HepG2 (cell line): ENCODE measurements at regions not wholly inside any gene's neighbourhood (a gene's known extent, or its start where the extent isn't known, plus 50 kb on each side); places are given as distances from the start of the nearest gene placed in this dataset.

Experiments used
- ATAC-seq: fragments of 200-7000 bp; cut with Tn5 transposase; 3 replicates; pipeline ENCODE4 v1.9.1; 2020; ENCODE audit warnings: mild to moderate bottlenecking, moderate library complexity
- BruUV-seq: library from RNA; stranded (reverse); fragments of 400-500 nt; replicated peaks from 2 replicates; lab custom pipeline; 2021; lab: Mats Ljungman, UMichigan
- CTCF ChIA-PET: fragments of 300-600 bp; formaldehyde crosslinking; extraction: SDS; loops from one replicate; lab custom pipeline; 2021; ENCODE audit warnings: low total read pairs, inconsistent platforms, low intra/inter-chr PET ratio; lab: Yijun Ruan, JAX
- POLR2A ChIA-PET: fragments of 350-600 bp; sonication (Branson Sonifier 250); formaldehyde crosslinking; loops from one replicate; lab custom pipeline; 2020; ENCODE audit warnings: antibody characterized with exemption, inconsistent platforms; lab: Yijun Ruan, JAX
- DNase-seq: peaks from one replicate; pipeline ENCODE4 v3.0.0-alpha.2; 2015; ENCODE audit warnings: low spot score
- FAIRE-seq: peaks from 3 replicates; lab custom pipeline; 2011; peaks lifted over from hg19 to GRCh38; lab: Jason Lieb, UNC
- H2AFZ ChIP-seq: one replicate; pipeline ENCODE4 v1.6.1; 2011; ENCODE audit warnings: low read length, inconsistent platforms
- H3K27ac ChIP-seq: fragments of 300-600 bp; 3 replicates; pipeline ENCODE4 v1.8.0; 2011; ENCODE audit warnings: mixed run types, mild to moderate bottlenecking, mixed read lengths, low read length, inconsistent platforms; ENCODE audit not compliant: insufficient read depth; ENCODE audit errors: extremely low read length
- H3K27me3 ChIP-seq, 2 experiments: fragments of 200-600 bp in 1 of 2; 2 replicates in 1 of 2; 3 replicates in 1 of 2; pipeline versions ENCODE4 v1.6.0 to v1.8.0; 2011; ENCODE audit warnings: low read length in 2 of 2, mild to moderate bottlenecking in 2 of 2, moderate library complexity in 2 of 2, inconsistent platforms in 1 of 2; ENCODE audit not compliant: insufficient read depth in 2 of 2, control insufficient read depth in 1 of 2
- H3K36me3 ChIP-seq, 2 experiments: fragments of 200-600 bp in 1 of 2; replicated peaks in 1 of 2; 2 replicates in 1 of 2; 3 replicates in 1 of 2; pipeline versions ENCODE4 v1.5.1 to v1.8.0; 2011; ENCODE audit warnings: low read length in 2 of 2, inconsistent platforms in 1 of 2; ENCODE audit not compliant: insufficient read depth in 2 of 2, control insufficient read depth in 1 of 2
- H3K4me1 ChIP-seq: 2 replicates; pipeline ENCODE4 v1.5.1; 2012; ENCODE audit warnings: low read length, inconsistent platforms; ENCODE audit not compliant: insufficient read depth
- H3K4me2 ChIP-seq: 2 replicates; pipeline ENCODE4 v1.6.0; 2011; ENCODE audit warnings: low read depth, low read length, inconsistent platforms
- H3K4me3 ChIP-seq, 3 experiments: fragments of 200-600 bp in 1 of 3; sonication (generic), shearing (Covaris generic) in 1 of 3; replicated peaks in 1 of 3; 2 replicates each; pipeline ENCODE4 v1.5.1; 2011 to 2016; ENCODE audit warnings: low read length in 3 of 3, inconsistent platforms in 2 of 3, low read depth in 2 of 3, mild to moderate bottlenecking in 2 of 3, control low read depth in 1 of 3, mixed read lengths in 1 of 3; ENCODE audit not compliant: insufficient read depth in 1 of 3
- H3K79me2 ChIP-seq: one replicate; pipeline ENCODE4 v1.6.1; 2011; ENCODE audit warnings: low read length, inconsistent platforms; ENCODE audit not compliant: insufficient read depth
- H3K9ac ChIP-seq: 2 replicates; pipeline ENCODE4 v1.6.0; 2011; ENCODE audit warnings: mild to moderate bottlenecking, low read depth, low read length, inconsistent platforms; ENCODE audit not compliant: insufficient read depth
- H3K9me3 ChIP-seq: 2 replicates; pipeline ENCODE4 v1.5.1; 2012; ENCODE audit warnings: mild to moderate bottlenecking, low read length
- H4K20me1 ChIP-seq: 2 replicates; pipeline ENCODE4 v1.6.0; 2011; ENCODE audit warnings: inconsistent platforms, mild to moderate bottlenecking, low read length, moderate library complexity; ENCODE audit not compliant: insufficient read depth
- ATF7 ChIP-seq, 2 experiments: fragments of 450-650 bp in 1 of 2; sonication (generic) in 1 of 2; formaldehyde crosslinking in 1 of 2; IDR thresholded peaks; 2 replicates each; pipeline versions ENCODE4 v1.4.0 to v1.6.1; 2016 to 2020; ENCODE audit warnings: antibody characterized with exemption in 1 of 2, mild to moderate bottlenecking in 1 of 2, missing genetic modification reagents in 1 of 2
- FOXJ3 ChIP-seq: sonication (generic); formaldehyde crosslinking; IDR thresholded peaks from 2 replicates; pipeline ENCODE4 v1.4.0; 2020; ENCODE audit warnings: missing genetic modification reagents, mild to moderate bottlenecking, borderline replicate concordance
- GATAD2A ChIP-seq: IDR thresholded peaks from 2 replicates; pipeline ENCODE4 v1.6.1; 2016
- GMEB2 ChIP-seq: IDR thresholded peaks from 2 replicates; pipeline ENCODE4 v1.6.1; 2016; ENCODE audit warnings: missing biosample characterization, missing genetic modification reagents, low read depth
- HNF4G ChIP-seq, 2 experiments: sonication (generic) in 1 of 2; formaldehyde crosslinking in 1 of 2; IDR thresholded peaks; 2 replicates each; pipeline versions ENCODE4 v1.4.0 to v1.6.1; 2011 to 2020; ENCODE audit warnings: borderline replicate concordance in 2 of 2, low read depth in 2 of 2, mild to moderate bottlenecking in 2 of 2, low read length in 1 of 2, missing genetic modification reagents in 1 of 2, moderate library complexity in 1 of 2
- HNRNPH1 ChIP-seq: fragments of 200-400 bp; formaldehyde crosslinking; optimal IDR thresholded peaks from 2 replicates; pipeline ENCODE3; 2017; ENCODE audit warnings: mild to moderate bottlenecking, low read depth, low read length
- NFE2L2 ChIP-seq: fragments of 150-350 bp; IDR thresholded peaks from 2 replicates; pipeline ENCODE4 v1.6.1; 2014; ENCODE audit warnings: low read length
- PAX8 ChIP-seq: sonication (generic); formaldehyde crosslinking; IDR thresholded peaks from 2 replicates; pipeline ENCODE4 v1.8.0; 2022; ENCODE audit warnings: mild to moderate bottlenecking, missing genetic modification reagents, borderline replicate concordance
- PLRG1 ChIP-seq: fragments of 450-650 bp; conservative IDR thresholded peaks from 2 replicates; pipeline ENCODE4 v1.6.1; 2016
- RAD51 ChIP-seq: fragments of 450-650 bp; IDR thresholded peaks from 2 replicates; pipeline ENCODE4 v1.6.1; 2016; ENCODE audit warnings: borderline replicate concordance
- RFXAP ChIP-seq: sonication (generic); formaldehyde crosslinking; IDR thresholded peaks from 2 replicates; pipeline ENCODE4 v1.4.0; 2020; ENCODE audit warnings: missing genetic modification reagents, borderline replicate concordance
- RXRB ChIP-seq: IDR thresholded peaks from 2 replicates; pipeline ENCODE4 v1.6.1; 2016; ENCODE audit warnings: borderline replicate concordance, missing genetic modification reagents, missing compliant biosample characterization
- ZNF274 ChIP-seq: sonication (generic); formaldehyde crosslinking; IDR thresholded peaks from 2 replicates; pipeline ENCODE4 v1.5.1; 2020; ENCODE audit warnings: mild to moderate bottlenecking, missing genetic modification reagents
- ZNF44 ChIP-seq: sonication (generic); formaldehyde crosslinking; IDR thresholded peaks from 2 replicates; pipeline ENCODE4 v1.5.1; 2020; ENCODE audit warnings: mild to moderate bottlenecking, missing genetic modification reagents
- ZNF510 ChIP-seq: sonication (generic); formaldehyde crosslinking; IDR thresholded peaks from 2 replicates; pipeline ENCODE4 v1.4.0; 2020; ENCODE audit warnings: low read depth, mild to moderate bottlenecking, missing genetic modification reagents
- ZNF570 ChIP-seq: sonication (generic); formaldehyde crosslinking; IDR thresholded peaks from 2 replicates; pipeline ENCODE4 v1.4.0; 2020; ENCODE audit warnings: mild to moderate bottlenecking, missing genetic modification reagents, borderline replicate concordance
- ZNF577 ChIP-seq: sonication (generic); formaldehyde crosslinking; IDR thresholded peaks from 2 replicates; pipeline ENCODE4 v1.4.0; 2020; ENCODE audit warnings: mild to moderate bottlenecking, low read depth, missing genetic modification reagents, borderline replicate concordance
- ZNF724P ChIP-seq: sonication (generic); formaldehyde crosslinking; IDR thresholded peaks from 2 replicates; pipeline ENCODE4 v1.8.0; 2022; ENCODE audit warnings: missing genetic modification reagents, borderline replicate concordance
- ZNF879 ChIP-seq: sonication (generic); formaldehyde crosslinking; IDR thresholded peaks from 2 replicates; pipeline ENCODE4 v1.8.1; 2023; ENCODE audit warnings: missing genetic modification reagents
- WGBS: methylation state at CpG from one replicate; pipeline ENCODE4 v1.1.6; 2017; ENCODE audit warnings: low lambda C conversion rate; 5-methylcytosine and 5-hydroxymethylcytosine counted together
- in situ Hi-C: cut with HindIII; loops from 2 replicates; pipeline ENCODE4 v1.10.0; 2017; ENCODE audit warnings: low pct_unique_long_range_greater_than_20kb; ENCODE audit not compliant: extremely low pct_ligation_motif_present
- intact Hi-C: fragments of 100-400 bp; cut with micrococcal nuclease; formaldehyde crosslinking; loops from one replicate; pipeline ENCODE4 v1.10.0; 2022; ENCODE audit not compliant: unreplicated experiment

DNA sequence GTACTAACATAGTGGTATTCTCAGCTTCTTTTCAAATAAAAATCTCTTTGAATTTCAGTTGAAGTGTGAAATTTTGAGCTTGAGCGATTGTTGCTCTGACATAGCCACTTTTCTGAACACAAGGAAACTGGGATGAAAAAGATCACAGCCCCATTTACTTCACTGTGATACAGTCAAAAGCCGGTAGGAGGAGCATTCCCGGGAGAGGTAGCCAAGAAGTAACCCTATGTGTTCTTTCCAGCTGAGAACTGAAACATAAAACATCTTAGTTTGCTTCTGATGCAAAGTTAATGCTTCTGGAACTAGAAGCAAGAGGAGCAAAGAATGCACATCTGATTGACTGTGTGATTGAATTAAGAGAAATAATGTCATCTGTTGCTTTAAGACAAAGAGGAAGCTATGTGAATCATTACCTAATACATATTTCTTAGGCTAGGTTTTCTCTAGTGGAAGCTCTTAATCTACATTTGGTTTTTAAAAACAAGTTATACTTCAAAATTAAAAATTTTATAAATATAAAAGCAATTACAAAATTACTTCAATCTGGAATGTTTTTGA lies 88.3 kb upstream of the UNC5C start:
- in situ Hi-C loops: no loop called here
- ChIA-PET CTCF (no interaction called here), POLR2A (no interaction called here)
- Histone ChIP-seq H3K27ac (no peak overlapping the region), H3K36me3 (no peaks in the 10 kb centered on the region), H3K4me3 (no peak overlapping the region), H3K27me3 (no peaks in the 10 kb centered on the region)
- no peak for TF ChIP-seq RAD51
- no peak for TF ChIP-seq PLRG1
- TF ChIP-seq NFE2L2: no peak
- TF ChIP-seq HNRNPH1: no peak
- TF ChIP-seq ZNF577: no peak
- TF ChIP-seq RXRB (CRISPR knock-in tag): no peak
- no peak for TF ChIP-seq ZNF570 (CRISPR knock-in tag)
- no peak for TF ChIP-seq ZNF510 (CRISPR knock-in tag)
- no peak for TF ChIP-seq RFXAP
- TF ChIP-seq GATAD2A (CRISPR knock-in tag): no peak
- no peak for TF ChIP-seq ZNF724P
- no peak for TF ChIP-seq ZNF879 (CRISPR knock-in tag)
- TF ChIP-seq ZNF274 (CRISPR knock-in tag): no peak
- no peak for TF ChIP-seq ZNF44 (CRISPR knock-in tag)
- no peak for TF ChIP-seq FOXJ3 (CRISPR knock-in tag)
- TF ChIP-seq GMEB2: no peak
- no peak for TF ChIP-seq HNF4G (IDR thresholded peaks at IDR 0.05; ENCODE audit: borderline replicate concordance, low read depth, low read length)
- TF ChIP-seq HNF4G (CRISPR knock-in tag; IDR thresholded peaks at IDR 0.05; ENCODE audit: borderline replicate concordance, low read depth): no peak
- no peak for TF ChIP-seq ATF7 (IDR thresholded peaks at IDR 0.05)
- TF ChIP-seq ATF7 (CRISPR knock-in tag; IDR thresholded peaks at IDR 0.05): no peak
- no peak for TF ChIP-seq PAX8
- TF ChIP-seq, all 625 proteins: peak for 0
- no peaks in the 10 kb centered on the region for H3K4me1 ChIP-seq
- no peaks in the 10 kb centered on the region for H4K20me1 ChIP-seq
- intact Hi-C loops: no loop called here
- H3K4me2 ChIP-seq: no peak overlapping the region
- ATAC-seq (no peak), FAIRE-seq (no peak), DNase-seq (no peak)
- H2AFZ ChIP-seq: no peak overlapping the region
- 2% methylated on average over 3 of the region's 3 CpGs for WGBS
- peaks cover 7% of the 10 kb centered on the region; the same call in 1 of the 2 replicates for H3K9me3 ChIP-seq
- H3K9ac ChIP-seq: no peak overlapping the region
- BruUV-seq: no TSS peak
- H3K79me2 ChIP-seq: no peaks in the 10 kb centered on the region
